ENCODE measurements at regions not wholly inside any gene's neighbourhood (a gene's known extent, or its start where the extent isn't known, plus 50 kb on each side); places are given as distances from the start of the nearest gene placed in this dataset.

DNA sequence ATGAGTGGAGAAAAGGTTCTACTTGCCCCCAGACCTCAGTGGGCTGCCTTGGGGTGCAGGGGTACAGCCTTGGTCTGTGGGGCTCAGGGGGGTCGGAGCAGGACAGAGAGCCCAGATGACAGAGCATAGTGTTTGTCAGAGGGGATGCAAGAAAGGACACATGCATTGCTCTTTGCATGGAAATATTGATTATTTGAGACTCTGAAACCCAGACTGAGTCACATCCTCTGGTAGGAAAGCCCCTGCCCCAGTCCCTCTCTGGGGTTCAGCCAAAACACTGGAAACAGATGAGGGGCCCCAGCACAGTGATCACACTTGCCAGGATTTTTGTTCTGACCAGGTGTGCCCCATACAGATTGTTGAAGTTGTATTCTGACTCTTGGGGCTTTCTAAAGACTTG, 1094.4 kb downstream of the BCL11B start:
- no peak for TF ChIP-seq CTCF (IDR thresholded peaks at IDR 0.05)
- no peak for TF ChIP-seq POLR2A (IDR thresholded peaks at IDR 0.05)
- TF ChIP-seq EP300 (IDR thresholded peaks at IDR 0.05) = no peak
